Stimulated activated CD4-positive, alpha-beta T cell treated with anti-CD3 and anti-CD28 coated beads, Interleukin-1b, Interleukin-23, amount 100 ng/mL, for 24 hours (primary cell): ENCODE measurements at regions not wholly inside any gene's neighbourhood (a gene's known extent, or its start where the extent isn't known, plus 50 kb on each side); places are given as distances from the start of the nearest gene placed in this dataset.

Experiments
- DNase-seq, 4 experiments: peaks; one replicate each; pipeline ENCODE4 v3.0.0-alpha.2; 2020; ENCODE audit warnings: low read depth in 4 of 4, low spot score in 1 of 4

- DNase-seq: no peak
Measured at GRCh38 chr17:63369233-63369632, 76.9 kb downstream of the CYB561 start.

GRCh38 chr17:63370696-63371095 is 75.4 kb downstream of the CYB561 start:
- DNase-seq: no peak

- no peak for DNase-seq
Measured at GRCh38 chr17:63376949-63377348, 69.2 kb downstream of the CYB561 start.

- no peak for DNase-seq
Measured at GRCh38 chr17:63378411-63379375, 67.4 kb downstream of the CYB561 start.

- no peak for DNase-seq
Measured at GRCh38 chr17:63379636-63380035, 66.5 kb downstream of the CYB561 start.

- DNase-seq: no peak
Measured at GRCh38 chr17:63381101-63381729, 64.9 kb downstream of the CYB561 start.

GRCh38 chr17:63382136-63382535 is 64.0 kb downstream of the CYB561 start:
- no peak for DNase-seq
